ENCODE measurements at regions not wholly inside any gene's neighbourhood (a gene's known extent, or its start where the extent isn't known, plus 50 kb on each side); places are given as distances from the start of the nearest gene placed in this dataset.
"Not testable (repeated sequence)": the region's sequence is repeated elsewhere in the genome, so short reads cannot be mapped to it uniquely, and the experiment has no call there.

DNA sequence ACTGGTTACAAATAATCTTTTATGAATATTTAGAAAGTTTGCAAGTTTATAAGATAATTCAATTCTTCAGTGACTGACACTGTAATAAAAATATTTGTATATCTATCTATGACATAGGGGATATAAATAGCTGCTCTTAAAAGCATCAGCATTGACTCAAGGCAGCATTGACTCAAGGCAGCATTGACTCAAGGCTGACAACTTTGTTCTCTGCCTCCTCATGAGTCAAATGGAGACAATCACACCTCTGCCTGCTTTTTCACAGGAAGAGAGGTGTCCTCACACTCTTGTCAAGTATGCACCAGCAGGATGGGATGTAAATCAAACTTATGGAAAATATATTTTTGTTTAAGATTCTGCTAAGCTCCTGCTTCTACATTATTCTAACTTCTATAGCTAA lies 1173.1 kb downstream of the NSUN3 start:
- H3K36me3 ChIP-seq (ENCODE audit: control insufficient read depth, low read length), result no peaks in the 10 kb centered on the region
- H3K4me1 ChIP-seq (ENCODE audit: control insufficient read depth, low read length), result no peaks in the 10 kb centered on the region
- no peaks in the 10 kb centered on the region for H3K9me3 ChIP-seq (ENCODE audit: control insufficient read depth, insufficient read depth, low read length)
- H3K27ac ChIP-seq (ENCODE audit: low read depth, low read length), result no peak overlapping the region
- no peak overlapping the region for H3K4me3 ChIP-seq (ENCODE audit: low read length)
- TF ChIP-seq EZH2phosphoT487 (IDR thresholded peaks at IDR 0.05; ENCODE audit: borderline replicate concordance, low read length) (no peak), CTCF (IDR thresholded peaks at IDR 0.05; ENCODE audit: low read depth, low read length, poor library complexity, severe bottlenecking) (no peak)
- H3K79me2 ChIP-seq (ENCODE audit: control insufficient read depth, low read length), result no peaks in the 10 kb centered on the region
- no peaks in the 10 kb centered on the region for H3K9me2 ChIP-seq (replicated peaks; ENCODE audit: control insufficient read depth, low read length)
- H3F3A ChIP-seq (ENCODE audit: control insufficient read depth, insufficient read depth), result no peaks in the 10 kb centered on the region
- no peaks in the 10 kb centered on the region for H3K27me3 ChIP-seq (ENCODE audit: control insufficient read depth, low read length)
- H4K20me1 ChIP-seq (ENCODE audit: control insufficient read depth, insufficient read depth, low read depth, low read length), result no peaks in the 10 kb centered on the region
- no peak overlapping the region for H3K4me2 ChIP-seq (ENCODE audit: low read length)

DNA sequence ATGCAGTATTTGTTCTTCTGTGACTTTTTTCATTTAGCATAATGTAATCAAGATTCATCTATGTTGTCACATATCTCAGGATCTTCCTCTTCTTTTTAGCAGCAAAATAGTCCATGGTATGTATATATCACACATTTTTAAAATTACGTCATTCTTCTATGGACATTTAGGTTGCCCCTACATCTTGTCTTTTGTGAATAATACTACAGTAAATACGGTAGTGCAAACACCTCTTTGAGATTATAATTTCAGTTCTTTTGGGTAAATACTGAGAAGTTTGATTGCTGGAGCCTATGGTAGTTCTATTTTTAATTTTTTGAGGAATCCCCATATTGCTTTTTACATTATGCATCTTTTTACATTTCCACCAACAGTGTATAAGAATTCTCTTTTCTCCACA lies 1174.9 kb downstream of the NSUN3 start:
- no peak overlapping the region for H3K4me3 ChIP-seq (ENCODE audit: low read length)

GRCh38 chr3:95240395-95240794 lies 1177.5 kb downstream of the NSUN3 start:
- no peak for TF ChIP-seq CTCF (IDR thresholded peaks at IDR 0.05; ENCODE audit: low read depth, low read length, poor library complexity, severe bottlenecking)
- TF ChIP-seq EZH2phosphoT487 (IDR thresholded peaks at IDR 0.05; ENCODE audit: borderline replicate concordance, low read length), result no peak
- H3K4me2 ChIP-seq (ENCODE audit: low read length), result no peak overlapping the region
- H3K36me3 ChIP-seq (ENCODE audit: control insufficient read depth, low read length), result no peaks in the 10 kb centered on the region
- H3F3A ChIP-seq (ENCODE audit: control insufficient read depth, insufficient read depth), result no peaks in the 10 kb centered on the region
- no peaks in the 10 kb centered on the region for H3K9me2 ChIP-seq (replicated peaks; ENCODE audit: control insufficient read depth, low read length)
- no peaks in the 10 kb centered on the region for H3K79me2 ChIP-seq (ENCODE audit: control insufficient read depth, low read length)
- H3K4me1 ChIP-seq (ENCODE audit: control insufficient read depth, low read length), result no peaks in the 10 kb centered on the region
- H3K27ac ChIP-seq (ENCODE audit: low read depth, low read length), result no peak overlapping the region
- no peaks in the 10 kb centered on the region for H4K20me1 ChIP-seq (ENCODE audit: control insufficient read depth, insufficient read depth, low read depth, low read length)
- H3K4me3 ChIP-seq (ENCODE audit: low read length), result no peak overlapping the region
- no peaks in the 10 kb centered on the region for H3K9me3 ChIP-seq (ENCODE audit: control insufficient read depth, insufficient read depth, low read length)
- H3K27me3 ChIP-seq (ENCODE audit: control insufficient read depth, low read length), result no peaks in the 10 kb centered on the region

More for the DNA sequence above, 1174.9 kb downstream of the NSUN3 start:
- Histone ChIP-seq H3K9me2 (replicated peaks; ENCODE audit: control insufficient read depth, low read length) (no peaks in the 10 kb centered on the region), H3K27me3 (ENCODE audit: control insufficient read depth, low read length) (no peaks in the 10 kb centered on the region), H3K27ac (ENCODE audit: low read depth, low read length) (no peak overlapping the region), H3K79me2 (ENCODE audit: control insufficient read depth, low read length) (no peaks in the 10 kb centered on the region), H3K4me1 (ENCODE audit: control insufficient read depth, low read length) (no peaks in the 10 kb centered on the region), H3K9me3 (ENCODE audit: control insufficient read depth, insufficient read depth, low read length) (no peaks in the 10 kb centered on the region), H3F3A (ENCODE audit: control insufficient read depth, insufficient read depth) (no peaks in the 10 kb centered on the region), H3K36me3 (ENCODE audit: control insufficient read depth, low read length) (no peaks in the 10 kb centered on the region), H4K20me1 (ENCODE audit: control insufficient read depth, insufficient read depth, low read depth, low read length) (no peaks in the 10 kb centered on the region), H3K4me2 (ENCODE audit: low read length) (no peak overlapping the region)
- TF ChIP-seq CTCF (IDR thresholded peaks at IDR 0.05; ENCODE audit: low read depth, low read length, poor library complexity, severe bottlenecking), result no peak

GRCh38 chr3:95241256-95241655 lies 1178.4 kb downstream of the NSUN3 start:
- H3K4me1 ChIP-seq (ENCODE audit: control insufficient read depth, low read length); H4K20me1 ChIP-seq (ENCODE audit: control insufficient read depth, insufficient read depth, low read depth, low read length); H3F3A ChIP-seq (ENCODE audit: control insufficient read depth, insufficient read depth); H3K9me3 ChIP-seq (ENCODE audit: control insufficient read depth, insufficient read depth, low read length); H3K27ac ChIP-seq (ENCODE audit: low read depth, low read length); H3K36me3 ChIP-seq (ENCODE audit: control insufficient read depth, low read length); H3K79me2 ChIP-seq (ENCODE audit: control insufficient read depth, low read length); H3K4me2 ChIP-seq (ENCODE audit: low read length); H3K4me3 ChIP-seq (ENCODE audit: low read length); H3K9me2 ChIP-seq (replicated peaks; ENCODE audit: control insufficient read depth, low read length); H3K27me3 ChIP-seq (ENCODE audit: control insufficient read depth, low read length): not testable (repeated sequence)

Measured in DOHH2 (cell line).